ENCODE measurements at regions not wholly inside any gene's neighbourhood (a gene's known extent, or its start where the extent isn't known, plus 50 kb on each side); places are given as distances from the start of the nearest gene placed in this dataset.
"Not testable (repeated sequence)": the region's sequence is repeated elsewhere in the genome, so short reads cannot be mapped to it uniquely, and the experiment has no call there.

GRCh38 chr9:6103911-6104310 is 88.5 kb upstream of the RANBP6 start:
- not testable (repeated sequence) for DNase-seq

- DNase-seq: not testable (repeated sequence)
Observed at GRCh38 chr9:6102336-6102987, 87.0 kb upstream of the RANBP6 start.

- DNase-seq: not testable (repeated sequence)
Observed at GRCh38 chr9:6101725-6102124, 86.3 kb upstream of the RANBP6 start.

GRCh38 chr9:6099346-6099745 is 83.9 kb upstream of the RANBP6 start:
- DNase-seq: not testable (repeated sequence)

- no peak for DNase-seq
Observed at GRCh38 chr9:6098431-6098830, 83.0 kb upstream of the RANBP6 start.

GRCh38 chr9:6096821-6097220 is 81.4 kb upstream of the RANBP6 start:
- no peak for DNase-seq

- DNase-seq: no peak
Observed at GRCh38 chr9:6090277-6091210, 75.1 kb upstream of the RANBP6 start.

GRCh38 chr9:6089300-6089699 is 73.9 kb upstream of the RANBP6 start:
- DNase-seq: no peak

GRCh38 chr9:6086006-6086655 is 70.7 kb upstream of the RANBP6 start:
- no peak for DNase-seq

- peak; percentile 97 for DNase-seq
Observed at GRCh38 chr9:6080154-6080716, 64.8 kb upstream of the RANBP6 start.

GRCh38 chr9:6079386-6079785 is 64.0 kb upstream of the RANBP6 start:
- no peak for DNase-seq

- no peak for DNase-seq
Observed at GRCh38 chr9:6078382-6079105, 63.1 kb upstream of the RANBP6 start.

- no peak for DNase-seq
Observed at GRCh38 chr9:6076851-6077250, 61.4 kb upstream of the RANBP6 start.

GRCh38 chr9:6073731-6074130 is 58.3 kb upstream of the RANBP6 start:
- no peak for DNase-seq

GRCh38 chr9:6072865-6073264 is 57.4 kb upstream of the RANBP6 start:
- DNase-seq: no peak

GRCh38 chr9:6072453-6072852 is 57.0 kb upstream of the RANBP6 start:
- no peak for DNase-seq

GRCh38 chr9:6068983-6069382 is 53.6 kb upstream of the RANBP6 start:
- no peak for DNase-seq

GRCh38 chr9:6067426-6067825 is 52.0 kb upstream of the RANBP6 start:
- no peak for DNase-seq
